IMR-90 (cell line): ENCODE measurements at regions not wholly inside any gene's neighbourhood (a gene's known extent, or its start where the extent isn't known, plus 50 kb on each side); places are given as distances from the start of the nearest gene placed in this dataset.
"Not testable (repeated sequence)": the region's sequence is repeated elsewhere in the genome, so short reads cannot be mapped to it uniquely, and the experiment has no call there.

Experiments
- CEBPB ChIP-seq: IDR thresholded peaks from 2 replicates; pipeline ENCODE4 v1.6.1; 2012; ENCODE audit warnings: low read depth, low read length, improper control_type of control experiment
- POLR2A ChIP-seq: IDR thresholded peaks from 2 replicates; pipeline ENCODE4 v1.6.1; 2012; ENCODE audit warnings: mild to moderate bottlenecking, low read depth, low read length
- RAD21 ChIP-seq: IDR thresholded peaks from 2 replicates; pipeline ENCODE4 v1.6.1; 2012; ENCODE audit warnings: low read length, improper control_type of control experiment
- SMC3 ChIP-seq: fragments of 150-350 bp; IDR thresholded peaks from 2 replicates; pipeline ENCODE4 v1.6.1; 2016; ENCODE audit warnings: low read depth, mild to moderate bottlenecking, antibody characterized with exemption, low read length, moderate library complexity

- not testable (repeated sequence) for TF ChIP-seq SMC3, POLR2A, RAD21, CEBPB
These were observed 74.9 kb upstream of the LIFR start for GRCh38 chr5:38631376-38631775.
